ENCODE measurements at regions not wholly inside any gene's neighbourhood (a gene's known extent, or its start where the extent isn't known, plus 50 kb on each side); places are given as distances from the start of the nearest gene placed in this dataset.
"Not testable (repeated sequence)": the region's sequence is repeated elsewhere in the genome, so short reads cannot be mapped to it uniquely, and the experiment has no call there.

DNA sequence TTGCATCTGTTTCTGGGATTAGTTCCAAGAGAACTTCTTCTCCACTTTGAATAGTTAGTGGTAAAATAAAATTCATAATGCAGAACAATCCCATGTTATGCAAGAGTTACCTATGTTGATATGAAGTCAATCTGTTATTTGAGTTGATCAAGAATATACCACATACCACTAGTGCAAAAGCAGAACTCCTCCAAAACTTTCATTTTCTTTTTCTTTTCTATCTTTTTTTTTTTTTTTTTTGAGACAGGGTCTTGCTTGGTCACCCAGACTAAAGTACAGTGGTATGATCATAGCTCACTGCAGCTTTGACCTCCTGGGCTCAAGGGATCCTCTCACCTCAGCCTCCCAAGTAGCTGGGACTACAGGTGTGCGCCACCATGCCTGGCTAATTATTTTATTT is 78.8 kb upstream of the UMPS start:
- TF ChIP-seq EZH2 (IDR thresholded peaks at IDR 0.05; ENCODE audit: low read depth): not testable (repeated sequence)
- TF ChIP-seq, protein P1, sequence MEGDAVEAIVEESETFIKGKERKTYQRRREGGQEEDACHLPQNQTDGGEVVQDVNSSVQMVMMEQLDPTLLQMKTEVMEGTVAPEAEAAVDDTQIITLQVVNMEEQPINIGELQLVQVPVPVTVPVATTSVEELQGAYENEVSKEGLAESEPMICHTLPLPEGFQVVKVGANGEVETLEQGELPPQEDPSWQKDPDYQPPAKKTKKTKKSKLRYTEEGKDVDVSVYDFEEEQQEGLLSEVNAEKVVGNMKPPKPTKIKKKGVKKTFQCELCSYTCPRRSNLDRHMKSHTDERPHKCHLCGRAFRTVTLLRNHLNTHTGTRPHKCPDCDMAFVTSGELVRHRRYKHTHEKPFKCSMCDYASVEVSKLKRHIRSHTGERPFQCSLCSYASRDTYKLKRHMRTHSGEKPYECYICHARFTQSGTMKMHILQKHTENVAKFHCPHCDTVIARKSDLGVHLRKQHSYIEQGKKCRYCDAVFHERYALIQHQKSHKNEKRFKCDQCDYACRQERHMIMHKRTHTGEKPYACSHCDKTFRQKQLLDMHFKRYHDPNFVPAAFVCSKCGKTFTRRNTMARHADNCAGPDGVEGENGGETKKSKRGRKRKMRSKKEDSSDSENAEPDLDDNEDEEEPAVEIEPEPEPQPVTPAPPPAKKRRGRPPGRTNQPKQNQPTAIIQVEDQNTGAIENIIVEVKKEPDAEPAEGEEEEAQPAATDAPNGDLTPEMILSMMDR (conservative IDR thresholded peaks at IDR 0.05): not testable (repeated sequence)
